Liver (tissue), 8 donors: ENCODE measurements at regions not wholly inside any gene's neighbourhood (a gene's known extent, or its start where the extent isn't known, plus 50 kb on each side); places are given as distances from the start of the nearest gene placed in this dataset.

Experiments
- DNase-seq: peaks from one replicate; pipeline ENCODE4 v3.0.0-alpha.2; 2017; ENCODE audit warnings: low spot score
- H3K27ac ChIP-seq, 2 donors: one replicate each; pipeline ENCODE4 v1.7.0; 2013; ENCODE audit warnings: inconsistent platforms in 2 of 2, low read length in 2 of 2, control low read depth in 1 of 2, low read depth in 1 of 2, mild to moderate bottlenecking in 1 of 2
- H3K27me3 ChIP-seq, 4 donors: one replicate each; pipeline versions ENCODE4 v1.6.1 to v1.7.0; 2013; ENCODE audit warnings: low read length in 3 of 4, inconsistent platforms in 1 of 4, mild to moderate bottlenecking in 1 of 4, moderate library complexity in 1 of 4; ENCODE audit not compliant: control insufficient read depth in 4 of 4, insufficient read depth in 4 of 4
- H3K36me3 ChIP-seq, 4 donors: one replicate each; pipeline versions ENCODE4 v1.6.1 to v1.7.0; 2013; ENCODE audit warnings: low read length in 3 of 4, mild to moderate bottlenecking in 3 of 4, low read depth in 1 of 4, moderate library complexity in 1 of 4; ENCODE audit not compliant: control insufficient read depth in 4 of 4, insufficient read depth in 3 of 4
- H3K4me1 ChIP-seq, 4 donors: one replicate each; pipeline versions ENCODE4 v1.6.1 to v1.7.0; 2013; ENCODE audit warnings: low read length in 3 of 4, mild to moderate bottlenecking in 3 of 4, moderate library complexity in 1 of 4; ENCODE audit not compliant: control insufficient read depth in 4 of 4, insufficient read depth in 4 of 4
- H3K4me3 ChIP-seq, 3 donors: one replicate each; pipeline versions ENCODE4 v1.6.1 to v1.7.0; 2013; ENCODE audit warnings: low read length in 3 of 3, control low read depth in 1 of 3, low read depth in 1 of 3, mild to moderate bottlenecking in 1 of 3
- H3K9ac ChIP-seq, 2 donors: one replicate each; pipeline ENCODE4 v1.7.0; 2013; ENCODE audit warnings: low read length in 2 of 2, mild to moderate bottlenecking in 2 of 2, moderate library complexity in 2 of 2, control low read depth in 1 of 2, low read depth in 1 of 2
- H3K9me3 ChIP-seq, 4 donors: one replicate each; pipeline versions ENCODE4 v1.6.1 to v1.7.0; 2013; ENCODE audit warnings: low read length in 3 of 4; ENCODE audit not compliant: control insufficient read depth in 4 of 4
- EGR1 ChIP-seq, 2 donors: IDR thresholded peaks; 2 replicates each; pipeline ENCODE4 v1.6.1; 2016 to 2018; ENCODE audit warnings: antibody characterized with exemption in 2 of 2, low read depth in 2 of 2
- FOXA1 ChIP-seq: IDR thresholded peaks from 2 replicates; pipeline ENCODE4 v1.6.1; 2016; ENCODE audit warnings: antibody characterized with exemption
- FOXA2 ChIP-seq: IDR thresholded peaks from 2 replicates; pipeline ENCODE4 v1.6.1; 2016; ENCODE audit warnings: antibody characterized with exemption
- GABPA ChIP-seq, 2 donors: IDR thresholded peaks in 1 of 2; conservative IDR thresholded peaks in 1 of 2; 2 replicates each; pipeline ENCODE4 v1.6.1; 2016; ENCODE audit warnings: antibody characterized with exemption in 2 of 2, mild to moderate bottlenecking in 1 of 2, moderate library complexity in 1 of 2
- HNF4A ChIP-seq, 2 donors: conservative IDR thresholded peaks; 2 replicates each; pipeline ENCODE4 v1.6.1; 2016; ENCODE audit warnings: antibody characterized with exemption in 2 of 2, mild to moderate bottlenecking in 2 of 2
- HNF4G ChIP-seq: IDR thresholded peaks from 2 replicates; pipeline ENCODE4 v1.6.1; 2016; ENCODE audit warnings: antibody characterized with exemption
- JUND ChIP-seq, 2 donors: IDR thresholded peaks; 2 replicates each; pipeline ENCODE4 v1.6.1; 2016; ENCODE audit warnings: antibody characterized with exemption in 2 of 2
- RAD21 ChIP-seq, 2 donors: IDR thresholded peaks; 2 replicates each; pipeline ENCODE4 v1.6.1; 2016; ENCODE audit warnings: antibody characterized with exemption in 2 of 2, mild to moderate bottlenecking in 2 of 2
- RXRA ChIP-seq, 2 donors: IDR thresholded peaks; 2 replicates each; pipeline ENCODE4 v1.6.1; 2017 to 2018; ENCODE audit warnings: antibody characterized with exemption in 2 of 2, mild to moderate bottlenecking in 1 of 2
- SP1 ChIP-seq: IDR thresholded peaks from 2 replicates; pipeline ENCODE4 v1.6.1; 2018; ENCODE audit warnings: antibody characterized with exemption, mild to moderate bottlenecking
- WGBS: extraction: QIAGEN DNeasy Blood & Tissue Kit; methylation state at CpG from one replicate; pipeline ENCODE4 v1.1.7; 2013; 5-methylcytosine and 5-hydroxymethylcytosine counted together
- TF ChIP-seq, protein P1 (sequence below): fragments of 150-350 bp; IDR thresholded peaks from 2 replicates; pipeline ENCODE4 v1.5.1; 2017; ENCODE audit warnings: improper control_type of control experiment, low read depth, low read length; ENCODE audit not compliant: missing input control
- TF ChIP-seq, protein P2 (sequence below): IDR thresholded peaks from 2 replicates; pipeline ENCODE4 v1.6.1; 2016; ENCODE audit warnings: antibody characterized with exemption
- TF ChIP-seq, protein P3 (sequence below): IDR thresholded peaks from 2 replicates; pipeline ENCODE4 v1.6.1; 2016; ENCODE audit warnings: antibody characterized with exemption
- TF ChIP-seq, protein P4 (sequence below): IDR thresholded peaks from 2 replicates; pipeline ENCODE4 v1.6.1; 2016; ENCODE audit warnings: antibody characterized with exemption
- donor health status: healthy.
- donor health status: healthy.
- donor health status: healthy.
- donor health status: healthy.
- donor health status: healthy.

DNA sequence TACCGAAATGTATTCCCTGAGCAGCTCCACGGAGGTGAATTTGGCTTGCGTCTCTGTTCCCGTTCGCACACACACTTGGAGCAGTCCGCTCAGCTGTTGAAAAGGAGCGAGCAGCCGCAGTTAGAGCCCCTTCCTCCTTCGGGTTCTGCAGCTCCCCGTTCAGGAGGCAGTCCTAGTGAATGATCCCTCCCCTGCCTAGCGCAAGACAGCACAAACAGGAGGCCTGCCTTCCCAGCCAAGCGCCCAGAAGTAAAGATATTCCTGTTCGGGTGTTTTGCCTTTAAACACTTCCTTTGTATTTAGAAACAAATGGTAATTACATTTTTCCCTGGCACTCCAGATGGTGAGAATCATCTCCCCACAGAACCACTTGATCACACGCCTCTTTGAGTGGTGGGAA, 64.7 kb downstream of the ABCC12 start (continued):
- TF ChIP-seq FOXA1, result no peak
- TF ChIP-seq, protein P1, sequence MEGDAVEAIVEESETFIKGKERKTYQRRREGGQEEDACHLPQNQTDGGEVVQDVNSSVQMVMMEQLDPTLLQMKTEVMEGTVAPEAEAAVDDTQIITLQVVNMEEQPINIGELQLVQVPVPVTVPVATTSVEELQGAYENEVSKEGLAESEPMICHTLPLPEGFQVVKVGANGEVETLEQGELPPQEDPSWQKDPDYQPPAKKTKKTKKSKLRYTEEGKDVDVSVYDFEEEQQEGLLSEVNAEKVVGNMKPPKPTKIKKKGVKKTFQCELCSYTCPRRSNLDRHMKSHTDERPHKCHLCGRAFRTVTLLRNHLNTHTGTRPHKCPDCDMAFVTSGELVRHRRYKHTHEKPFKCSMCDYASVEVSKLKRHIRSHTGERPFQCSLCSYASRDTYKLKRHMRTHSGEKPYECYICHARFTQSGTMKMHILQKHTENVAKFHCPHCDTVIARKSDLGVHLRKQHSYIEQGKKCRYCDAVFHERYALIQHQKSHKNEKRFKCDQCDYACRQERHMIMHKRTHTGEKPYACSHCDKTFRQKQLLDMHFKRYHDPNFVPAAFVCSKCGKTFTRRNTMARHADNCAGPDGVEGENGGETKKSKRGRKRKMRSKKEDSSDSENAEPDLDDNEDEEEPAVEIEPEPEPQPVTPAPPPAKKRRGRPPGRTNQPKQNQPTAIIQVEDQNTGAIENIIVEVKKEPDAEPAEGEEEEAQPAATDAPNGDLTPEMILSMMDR, result no peak
- no peak for TF ChIP-seq HNF4G
- TF ChIP-seq RXRA (IDR thresholded peaks at IDR 0.05), result no peak
- TF ChIP-seq HNF4A (conservative IDR thresholded peaks at IDR 0.05), result no peak
- no peak for TF ChIP-seq EGR1 (IDR thresholded peaks at IDR 0.05; ENCODE audit: low read depth in 2 of 2)
- no peak for TF ChIP-seq JUND (IDR thresholded peaks at IDR 0.05)

DNA sequence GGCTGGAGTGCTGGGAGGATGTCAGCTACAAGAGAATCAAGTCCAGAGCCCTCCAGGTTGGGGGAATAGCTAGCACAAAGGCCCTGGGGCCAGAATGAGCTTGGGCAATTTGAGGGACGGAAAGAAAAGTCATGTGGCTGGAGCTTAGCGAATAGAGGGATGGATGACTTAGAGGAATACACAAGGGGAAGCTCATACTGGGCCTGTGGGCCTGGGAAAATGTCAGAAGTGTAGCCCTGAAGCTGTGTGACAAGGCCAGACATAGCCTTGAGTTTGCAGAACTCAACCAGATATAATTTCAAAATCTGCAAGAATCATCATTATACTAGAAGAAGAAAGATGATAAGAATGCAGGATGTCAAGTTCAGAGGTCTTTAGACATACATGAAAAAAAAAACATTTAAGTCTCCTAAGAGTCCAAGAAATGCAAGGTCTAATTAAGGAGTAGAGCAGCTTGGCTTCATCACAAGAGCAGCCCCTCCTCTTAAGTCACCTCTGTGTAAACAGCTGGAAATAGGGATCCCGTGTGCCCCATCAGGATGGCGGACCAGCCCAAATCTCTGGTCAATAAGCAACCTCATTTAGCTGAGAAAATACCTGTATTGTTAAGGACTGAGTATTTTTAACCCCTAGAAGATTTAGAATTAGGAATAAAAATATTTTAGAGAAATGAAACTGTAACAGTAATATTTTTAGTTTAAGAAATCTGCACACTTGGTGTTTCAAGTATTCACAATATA, 66.6 kb downstream of the ABCC12 start:
- no peak overlapping the region for H3K27ac ChIP-seq
- TF ChIP-seq JUND (IDR thresholded peaks at IDR 0.05) (no peak), RAD21 (IDR thresholded peaks at IDR 0.05) (no peak), GABPA (IDR thresholded peaks at IDR 0.05 in 1 of 2, conservative IDR thresholded peaks at IDR 0.05 in 1 of 2) (no peak), FOXA2 (no peak), HNF4A (conservative IDR thresholded peaks at IDR 0.05) (no peak), SP1 (no peak), RXRA (IDR thresholded peaks at IDR 0.05) (no peak), HNF4G (no peak)
- TF ChIP-seq, protein P2, sequence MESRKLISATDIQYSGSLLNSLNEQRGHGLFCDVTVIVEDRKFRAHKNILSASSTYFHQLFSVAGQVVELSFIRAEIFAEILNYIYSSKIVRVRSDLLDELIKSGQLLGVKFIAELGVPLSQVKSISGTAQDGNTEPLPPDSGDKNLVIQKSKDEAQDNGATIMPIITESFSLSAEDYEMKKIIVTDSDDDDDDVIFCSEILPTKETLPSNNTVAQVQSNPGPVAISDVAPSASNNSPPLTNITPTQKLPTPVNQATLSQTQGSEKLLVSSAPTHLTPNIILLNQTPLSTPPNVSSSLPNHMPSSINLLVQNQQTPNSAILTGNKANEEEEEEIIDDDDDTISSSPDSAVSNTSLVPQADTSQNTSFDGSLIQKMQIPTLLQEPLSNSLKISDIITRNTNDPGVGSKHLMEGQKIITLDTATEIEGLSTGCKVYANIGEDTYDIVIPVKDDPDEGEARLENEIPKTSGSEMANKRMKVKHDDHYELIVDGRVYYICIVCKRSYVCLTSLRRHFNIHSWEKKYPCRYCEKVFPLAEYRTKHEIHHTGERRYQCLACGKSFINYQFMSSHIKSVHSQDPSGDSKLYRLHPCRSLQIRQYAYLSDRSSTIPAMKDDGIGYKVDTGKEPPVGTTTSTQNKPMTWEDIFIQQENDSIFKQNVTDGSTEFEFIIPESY, result no peak
- TF ChIP-seq, protein P1, result no peak
- TF ChIP-seq, protein P3, sequence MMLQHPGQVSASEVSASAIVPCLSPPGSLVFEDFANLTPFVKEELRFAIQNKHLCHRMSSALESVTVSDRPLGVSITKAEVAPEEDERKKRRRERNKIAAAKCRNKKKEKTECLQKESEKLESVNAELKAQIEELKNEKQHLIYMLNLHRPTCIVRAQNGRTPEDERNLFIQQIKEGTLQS, result no peak
- TF ChIP-seq, protein P4, sequence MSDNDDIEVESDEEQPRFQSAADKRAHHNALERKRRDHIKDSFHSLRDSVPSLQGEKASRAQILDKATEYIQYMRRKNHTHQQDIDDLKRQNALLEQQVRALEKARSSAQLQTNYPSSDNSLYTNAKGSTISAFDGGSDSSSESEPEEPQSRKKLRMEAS, result no peak
- H3K9me3 ChIP-seq, result no peaks in the 10 kb centered on the region
- no peak for DNase-seq
- WGBS, result 71% methylated on average over 4 of the region's 4 CpGs
- H3K9ac ChIP-seq, result no peak overlapping the region
- H3K36me3 ChIP-seq, result no peaks in the 10 kb centered on the region
- peaks cover 0 to 5% (median 0%) of the 10 kb centered on the region in 4 donors for H3K27me3 ChIP-seq
- H3K4me1 ChIP-seq, result no peaks in the 10 kb centered on the region
- no peak overlapping the region for H3K4me3 ChIP-seq
